A204.1 (cell line): ENCODE measurements at regions not wholly inside any gene's neighbourhood (a gene's known extent, or its start where the extent isn't known, plus 50 kb on each side); places are given as distances from the start of the nearest gene placed in this dataset.
A peak's percentile ranks its signal among the peaks of the same experiment; 100 is the strongest.
"Not testable (repeated sequence)": the region's sequence is repeated elsewhere in the genome, so short reads cannot be mapped to it uniquely, and the experiment has no call there.

Source experiments
- FAIRE-seq: peaks from 2 replicates; lab custom pipeline; 2012; peaks lifted over from hg19 to GRCh38; lab: Jason Lieb, UNC

GRCh38 chr4:174400603-174401302, 117.0 kb downstream of the CEP44 start:
- FAIRE-seq = not testable (repeated sequence)

- FAIRE-seq = no peak
Observed at GRCh38 chr4:174398728-174399127, 115.0 kb downstream of the CEP44 start.

GRCh38 chr4:174397366-174398155, 113.8 kb downstream of the CEP44 start:
- no peak for FAIRE-seq

GRCh38 chr4:174396599-174397110, 112.9 kb downstream of the CEP44 start:
- peak; percentile 73 for FAIRE-seq

GRCh38 chr4:174394915-174395314, 111.2 kb downstream of the CEP44 start:
- FAIRE-seq = no peak

- FAIRE-seq = no peak
Observed at GRCh38 chr4:174389439-174389838, 105.7 kb downstream of the CEP44 start.

- FAIRE-seq = no peak
Observed at GRCh38 chr4:174388461-174389145, 104.9 kb downstream of the CEP44 start.

GRCh38 chr4:174387721-174388120, 104.0 kb downstream of the CEP44 start:
- peak; percentile 14 for FAIRE-seq

GRCh38 chr4:174387143-174387542, 103.4 kb downstream of the CEP44 start:
- no peak for FAIRE-seq

- FAIRE-seq = no peak
Observed at GRCh38 chr4:174383783-174384182, 100.1 kb downstream of the CEP44 start.

GRCh38 chr4:174382938-174383605, 99.4 kb downstream of the CEP44 start:
- not testable (repeated sequence) for FAIRE-seq
